Superior temporal gyrus (tissue), 1 donor: ENCODE measurements at regions not wholly inside any gene's neighbourhood (a gene's known extent, or its start where the extent isn't known, plus 50 kb on each side); places are given as distances from the start of the nearest gene placed in this dataset.
"Not testable (repeated sequence)": the region's sequence is repeated elsewhere in the genome, so short reads cannot be mapped to it uniquely, and the experiment has no call there.

ENCODE experiments used
- DNase-seq: peaks from one replicate; pipeline ENCODE4 v3.0.0-alpha.2; 2016; ENCODE audit errors: extremely low spot score

DNA sequence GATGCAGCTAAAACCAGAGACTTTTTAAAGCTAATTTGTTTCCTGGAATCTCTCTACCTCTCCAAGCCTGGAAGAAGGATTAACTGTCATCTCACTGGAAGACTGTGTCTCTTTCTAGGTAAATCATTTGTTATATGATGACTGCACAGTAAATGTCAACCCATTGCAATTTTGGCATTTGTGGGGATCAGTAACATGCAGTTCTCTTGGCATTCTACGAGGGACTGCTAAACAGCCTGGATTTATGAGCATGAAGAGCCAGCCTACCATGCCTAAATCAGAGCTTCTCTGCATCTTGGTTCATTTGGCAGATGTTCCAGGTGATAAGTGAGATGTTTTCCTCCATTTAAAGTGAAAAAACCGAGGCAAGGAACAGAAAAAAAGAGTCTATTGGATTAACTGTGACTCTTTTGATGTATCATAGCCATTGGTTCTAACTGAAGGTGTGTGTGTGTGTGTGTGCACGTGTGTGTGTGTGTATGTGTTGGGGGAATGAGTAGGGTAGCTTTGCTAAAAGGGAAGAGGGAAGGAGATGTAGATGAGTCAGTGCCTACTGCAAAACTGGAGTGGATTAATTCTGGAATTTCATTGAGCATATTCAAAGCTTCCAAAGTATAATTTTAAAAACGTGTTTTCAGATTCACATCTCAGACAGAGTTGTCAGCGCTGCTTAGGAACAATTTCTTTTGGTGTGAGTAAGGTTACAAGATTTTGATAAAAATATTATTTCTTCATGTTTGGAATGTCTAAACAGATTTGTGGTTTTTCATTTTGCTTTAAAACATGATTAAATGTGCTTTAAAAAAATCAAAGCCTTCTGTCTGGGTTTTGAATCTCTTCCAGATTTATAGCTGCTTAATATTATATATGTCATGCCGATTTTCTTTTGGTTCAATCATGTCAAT is 123.2 kb upstream of the LNX1 start:
- DNase-seq = no peak

DNA sequence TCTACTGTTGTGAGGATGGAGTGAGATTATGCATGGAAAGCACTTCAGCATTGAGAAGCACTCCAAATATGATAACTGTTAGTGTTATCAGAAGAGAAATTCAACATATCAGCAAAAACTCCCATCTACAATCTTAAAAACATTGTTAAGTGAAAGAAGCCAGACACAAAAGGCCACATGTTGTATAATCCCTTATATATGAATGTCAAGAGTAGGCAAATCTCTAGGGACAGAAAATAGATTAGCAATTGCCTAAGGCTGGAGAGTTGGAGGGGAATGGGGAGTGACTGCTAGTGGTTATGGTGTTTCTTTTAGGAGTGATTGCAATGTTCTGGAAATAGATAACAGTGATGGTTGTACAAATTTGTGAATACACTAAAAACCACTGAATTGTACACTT is 122.5 kb upstream of the LNX1 start:
- DNase-seq = no peak

DNA sequence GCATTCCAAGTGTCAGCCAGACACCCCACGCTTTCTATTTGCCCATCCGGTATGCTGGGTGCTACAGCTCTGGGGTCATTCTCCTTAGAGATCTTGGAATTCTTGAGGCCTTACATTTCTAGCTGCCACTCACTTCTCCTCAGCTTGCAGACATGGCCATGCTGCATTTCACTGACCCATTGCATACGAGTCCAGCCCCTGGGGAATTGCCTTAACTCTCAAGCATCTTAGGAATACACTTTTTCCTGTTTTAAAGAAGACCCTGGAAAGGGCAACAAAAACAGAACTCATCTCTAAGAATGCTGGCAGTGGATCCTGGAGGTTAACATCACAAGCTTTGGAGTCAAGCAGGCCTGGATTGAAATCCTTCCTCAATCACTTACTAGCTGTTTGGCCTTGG is 122.0 kb upstream of the LNX1 start:
- no peak for DNase-seq

- DNase-seq = no peak
These were observed 121.2 kb upstream of the LNX1 start for GRCh38 chr4:53712408-53713020.

- DNase-seq = no peak
These were observed 120.6 kb upstream of the LNX1 start for GRCh38 chr4:53711926-53712325.

DNA sequence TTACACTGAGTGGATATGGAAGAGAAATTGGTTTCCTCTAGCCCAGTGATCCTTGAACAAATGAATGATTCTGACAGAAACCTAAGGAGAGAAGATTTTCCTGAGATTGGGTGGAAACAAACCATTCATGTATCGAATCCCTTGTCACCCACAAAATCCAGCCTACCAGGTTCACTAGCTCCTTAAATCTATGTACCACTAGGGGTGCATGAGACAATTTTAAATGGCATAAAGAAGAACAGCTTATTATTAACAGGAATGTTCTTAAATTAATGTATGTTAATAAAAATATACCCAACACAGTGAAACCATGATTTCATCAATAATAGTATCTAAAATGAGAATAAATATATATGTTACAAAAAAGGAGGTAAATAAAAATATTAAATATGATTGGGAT is 118.4 kb upstream of the LNX1 start:
- DNase-seq = no peak

DNA sequence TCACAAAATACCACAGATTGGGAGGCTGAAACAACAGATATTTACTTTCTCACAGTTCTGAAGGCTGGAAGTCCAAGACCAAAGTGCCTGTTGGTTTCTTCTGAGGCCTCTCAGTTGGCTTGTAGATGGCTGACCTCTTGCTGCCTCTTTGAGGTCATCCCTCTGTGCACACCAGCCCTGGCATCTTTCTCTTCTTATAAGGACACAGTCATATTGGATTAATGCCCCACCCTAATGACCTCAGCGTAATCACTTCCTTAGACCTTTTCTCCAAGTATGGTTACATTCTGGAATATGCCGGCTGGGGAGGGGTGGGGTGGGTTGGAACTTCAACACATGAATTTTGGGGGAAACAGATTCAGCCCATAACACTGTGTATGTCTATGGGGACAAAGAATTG is 116.2 kb upstream of the LNX1 start:
- no peak for DNase-seq

- peak; percentile 83 for DNase-seq
These were observed 115.2 kb upstream of the LNX1 start for GRCh38 chr4:53706422-53707032.

GRCh38 chr4:53705972-53706371 is 114.7 kb upstream of the LNX1 start:
- DNase-seq = no peak

DNA sequence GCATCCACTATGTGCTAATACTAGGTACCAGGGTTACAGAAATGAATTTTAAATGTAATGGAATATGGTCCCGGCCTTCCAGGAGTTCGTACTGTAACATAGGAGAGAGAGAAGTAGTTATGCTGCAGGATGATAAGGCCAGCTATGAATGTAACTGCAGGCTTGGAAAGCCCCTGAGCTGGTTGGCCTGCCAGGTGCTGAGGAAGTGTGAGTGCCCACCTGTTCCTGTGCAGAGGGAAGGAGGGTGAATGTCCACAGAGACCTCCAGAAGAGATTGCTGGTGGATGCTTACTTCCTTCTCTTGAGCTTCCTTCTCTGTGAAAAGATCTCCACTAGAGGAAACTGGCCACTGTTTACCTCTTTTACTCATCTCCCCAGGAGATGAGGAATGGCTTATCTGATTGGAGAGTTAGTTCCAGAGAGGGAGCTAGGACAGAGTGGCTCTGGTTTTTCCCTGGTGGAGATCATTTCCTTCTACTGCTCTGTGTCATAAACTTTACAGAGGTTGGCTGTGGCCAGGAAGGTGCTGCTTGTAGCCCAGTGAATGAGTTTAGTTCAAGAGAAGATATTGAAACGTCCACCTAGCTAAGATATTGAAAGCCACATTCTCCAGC is 114.0 kb upstream of the LNX1 start:
- DNase-seq = no peak

GRCh38 chr4:53704329-53704728 is 113.0 kb upstream of the LNX1 start:
- DNase-seq = no peak

DNA sequence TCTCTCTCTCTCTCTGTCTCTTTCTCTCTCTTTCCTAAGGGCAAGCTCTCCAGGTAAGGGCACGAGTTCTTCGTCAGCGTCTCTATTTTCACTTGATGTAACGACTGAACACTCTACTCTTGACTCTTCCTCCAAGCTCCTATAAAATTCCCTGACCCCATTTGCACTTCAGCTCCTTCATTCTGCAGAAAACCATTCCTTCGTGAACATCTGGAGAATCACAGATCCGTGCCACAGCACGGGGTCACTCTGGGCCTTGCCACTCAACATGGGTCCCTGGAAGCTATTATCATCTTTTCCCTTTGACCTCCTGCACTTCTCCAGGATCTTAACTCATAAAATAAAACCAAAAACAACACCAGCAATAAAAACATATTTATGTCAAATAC is 112.0 kb upstream of the LNX1 start:
- DNase-seq = no peak

DNA sequence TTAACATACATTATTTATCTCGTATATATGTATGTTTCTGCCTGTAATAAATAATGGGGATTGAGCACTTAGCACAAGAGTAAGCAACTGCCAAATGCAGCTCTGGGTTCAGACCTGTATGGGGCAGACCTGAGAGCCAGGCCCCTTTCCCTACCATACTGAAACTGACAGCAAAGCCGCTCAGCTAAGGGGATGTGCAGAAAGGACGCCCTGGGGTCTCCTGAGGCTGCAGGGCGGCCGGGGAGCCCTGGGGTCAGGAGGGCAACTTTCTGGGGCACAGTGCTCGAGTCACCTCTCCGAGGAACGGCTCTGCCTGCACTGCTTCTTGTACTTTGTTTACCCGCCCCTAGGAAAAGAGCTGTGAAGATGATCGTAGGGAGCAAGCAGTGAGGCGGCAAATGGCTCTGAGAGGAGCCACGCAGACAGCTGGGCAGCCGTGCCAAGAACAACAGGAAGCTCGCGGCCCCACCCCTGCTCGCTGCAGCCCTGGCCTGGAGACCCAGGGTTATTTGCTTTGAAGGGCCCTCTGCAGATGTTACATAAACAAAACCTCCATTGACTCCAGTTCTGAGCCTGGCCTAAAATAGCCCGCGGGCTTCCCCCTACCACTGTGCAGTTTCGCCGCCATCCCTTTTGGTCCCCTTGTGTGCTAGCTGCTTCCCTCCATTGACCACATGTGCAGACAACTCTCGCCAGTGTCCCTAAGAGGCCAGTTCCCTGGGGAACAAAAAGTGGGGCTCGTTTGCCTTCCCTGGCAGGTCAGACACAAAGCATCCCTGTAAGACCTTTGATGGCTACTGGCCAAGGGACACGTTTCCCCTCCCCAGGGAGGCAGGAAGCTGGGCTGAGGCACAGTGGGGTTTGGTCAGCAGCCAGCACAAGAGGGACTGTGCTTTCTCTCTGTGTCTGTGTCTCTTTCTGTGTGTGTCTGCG is 111.3 kb upstream of the LNX1 start:
- peak; percentile 36 for DNase-seq

DNA sequence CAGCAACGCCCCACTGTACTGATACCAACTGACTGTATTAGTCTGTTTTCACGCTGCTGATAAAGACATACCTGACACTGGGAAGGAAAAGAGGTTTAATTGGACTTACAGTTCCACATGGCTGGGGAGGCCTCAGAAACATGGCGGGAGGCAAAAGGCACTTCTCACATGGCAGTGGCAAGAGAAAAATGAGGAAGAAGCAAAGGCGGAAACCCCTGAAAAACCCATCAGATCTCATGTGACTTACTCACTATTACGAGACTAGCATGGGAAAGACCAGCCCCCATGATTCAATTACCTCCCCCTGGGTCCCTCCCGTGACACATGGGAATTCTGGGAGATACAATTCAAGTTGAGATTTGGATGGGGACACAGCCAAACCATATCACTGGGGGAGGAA is 110.0 kb upstream of the LNX1 start:
- DNase-seq = not testable (repeated sequence)

DNA sequence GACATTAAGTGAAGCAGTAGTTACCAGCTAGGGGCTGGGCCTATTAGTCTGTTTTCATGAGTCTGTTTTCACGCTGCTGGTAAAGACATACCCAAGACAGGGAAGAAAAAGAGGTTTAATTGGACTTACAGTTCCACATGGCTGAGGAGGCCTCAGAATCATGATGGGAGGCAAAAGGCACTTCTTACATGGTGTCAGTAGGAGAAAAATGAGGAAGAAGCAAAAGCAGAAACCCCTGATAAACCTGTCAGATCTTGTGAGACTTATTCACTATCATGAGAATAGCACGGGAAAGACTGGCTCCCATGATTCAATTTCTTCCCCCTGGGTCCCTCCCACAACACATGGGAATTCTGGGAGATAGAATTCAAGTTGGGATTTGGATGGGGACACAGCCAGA is 108.0 kb upstream of the LNX1 start:
- not testable (repeated sequence) for DNase-seq

DNA sequence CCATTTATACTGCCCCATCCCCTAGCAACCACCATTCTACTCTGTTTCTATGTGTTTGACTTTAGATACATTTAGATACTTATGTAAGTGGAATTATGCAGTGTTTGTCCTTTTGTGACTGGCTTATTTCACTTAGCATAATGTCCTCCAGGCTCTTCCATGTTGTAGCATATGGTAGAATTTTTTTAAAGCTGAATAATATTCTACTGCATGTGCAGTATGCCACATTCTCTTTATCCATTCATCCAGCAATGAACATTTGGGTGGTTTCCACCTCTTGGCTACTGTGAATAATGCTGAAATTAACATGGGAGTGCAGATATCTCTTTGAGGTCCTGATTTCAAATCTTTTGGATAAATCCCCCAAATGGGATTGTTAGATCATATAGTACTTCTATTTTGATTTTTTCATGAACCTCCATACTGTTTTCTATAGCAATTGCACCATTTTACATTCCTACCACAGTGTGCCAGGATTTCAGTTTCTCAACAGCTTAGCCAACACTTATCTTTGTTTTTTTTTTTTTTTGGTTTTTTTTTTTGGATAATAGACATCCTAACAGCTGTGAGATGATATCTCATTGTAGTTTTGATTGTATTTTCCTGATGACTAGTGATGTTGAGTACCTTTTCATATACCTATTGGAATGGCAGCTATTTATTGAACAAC is 105.9 kb upstream of the LNX1 start:
- peak; percentile 57 for DNase-seq

DNA sequence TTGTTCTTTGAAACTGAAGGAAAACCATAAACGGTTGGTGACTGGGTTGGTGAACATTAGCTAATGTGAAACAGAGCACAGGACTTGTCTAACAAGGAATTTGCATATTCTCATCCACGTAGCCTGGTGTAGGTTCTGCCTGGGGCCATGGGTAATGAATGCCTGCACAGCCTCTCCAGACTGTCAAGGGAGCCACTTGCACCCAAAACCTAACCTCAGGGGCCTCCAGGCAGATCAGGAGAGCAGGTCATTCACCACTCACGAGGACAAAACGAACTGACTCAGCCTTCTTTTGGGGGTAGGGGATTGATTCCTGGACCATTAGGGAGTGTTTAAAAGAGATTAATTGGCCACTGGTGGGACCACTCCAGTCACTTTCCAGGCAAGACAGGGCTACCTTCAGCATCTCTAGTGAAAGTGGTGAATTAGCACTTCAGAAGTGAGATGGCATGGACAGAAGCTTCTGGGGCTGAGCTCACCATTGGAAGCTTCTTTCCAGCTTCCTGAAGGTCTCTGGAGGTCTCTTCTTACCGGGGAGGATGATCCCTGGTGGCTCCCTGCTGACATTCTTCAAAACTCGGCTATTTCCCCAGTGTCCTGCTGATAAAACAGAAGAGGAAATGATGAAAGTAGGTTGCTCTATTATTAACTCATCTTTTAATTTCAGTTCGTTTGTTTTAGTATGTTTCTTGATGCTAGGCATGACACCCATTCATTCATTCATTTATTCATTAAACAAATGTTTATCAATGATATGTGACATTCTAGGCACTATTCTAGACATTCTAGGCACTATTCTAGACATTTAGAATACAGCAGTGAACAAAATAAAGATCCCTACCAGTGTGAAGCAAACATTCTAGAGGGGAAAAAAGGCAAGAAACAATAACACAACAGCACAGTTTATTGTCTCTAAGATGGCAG is 104.5 kb upstream of the LNX1 start:
- no peak for DNase-seq

GRCh38 chr4:53694666-53695065 is 103.4 kb upstream of the LNX1 start:
- no peak for DNase-seq

- DNase-seq = no peak
These were observed 102.6 kb upstream of the LNX1 start for GRCh38 chr4:53693909-53694308.

- no peak for DNase-seq
These were observed 102.1 kb upstream of the LNX1 start for GRCh38 chr4:53693408-53693807.
